Activated CD8-positive, alpha-beta memory T cell treated with anti-CD3 and anti-CD28 coated beads, Interleukin-2, amount 50 U/mL, for 1 hour (primary cell): ENCODE measurements at regions not wholly inside any gene's neighbourhood (a gene's known extent, or its start where the extent isn't known, plus 50 kb on each side); places are given as distances from the start of the nearest gene placed in this dataset.

ENCODE experiments used
- DNase-seq: peaks from one replicate; pipeline ENCODE4 v3.0.0-alpha.2; 2020; ENCODE audit errors: extremely low read depth

- no peak for DNase-seq
These were observed 1020.4 kb downstream of the CBLN2 start for GRCh38 chr18:71523483-71524435.

DNA sequence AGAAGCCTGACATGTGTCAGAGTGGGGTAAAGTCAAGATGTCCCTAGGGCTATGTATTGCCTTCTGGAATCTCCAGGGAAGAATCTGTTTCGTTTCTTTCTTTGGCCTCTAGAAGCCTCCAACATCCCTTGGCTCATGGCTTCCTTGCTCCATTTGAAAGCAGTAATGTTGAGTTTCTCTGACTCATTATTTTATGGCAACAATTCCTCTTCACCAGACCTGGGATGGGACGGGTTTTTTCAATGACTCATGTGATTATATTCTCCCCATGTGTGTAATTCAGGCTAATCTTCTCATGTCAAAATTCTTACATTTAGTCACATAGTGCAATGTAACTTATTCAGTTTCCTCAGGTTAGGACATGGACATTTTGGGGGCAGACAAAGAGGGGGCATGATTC, 1038.6 kb downstream of the CBLN2 start:
- DNase-seq: no peak

DNA sequence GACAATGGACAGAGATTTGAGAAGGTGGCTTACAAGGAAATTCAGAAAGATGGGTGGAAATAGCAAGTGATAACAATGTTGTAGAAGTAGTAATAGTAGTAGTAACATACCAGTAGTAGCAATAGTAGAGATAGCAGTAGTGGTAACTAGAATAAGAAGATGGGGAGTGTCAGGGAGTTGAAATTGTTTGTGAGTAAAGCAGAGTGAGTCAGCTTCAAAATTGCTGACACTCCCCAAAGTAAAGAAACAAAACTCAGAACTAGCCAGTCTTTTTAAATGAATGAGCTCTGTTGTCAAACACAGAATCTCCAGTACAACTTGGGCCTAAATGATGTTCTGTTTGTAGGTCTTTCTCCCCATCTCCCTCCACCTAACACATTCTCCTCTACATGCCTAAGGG, 1040.9 kb downstream of the CBLN2 start:
- no peak for DNase-seq

GRCh38 chr18:71485611-71486010, 1058.5 kb downstream of the CBLN2 start:
- DNase-seq: no peak

- DNase-seq: no peak
These were observed 1072.0 kb downstream of the CBLN2 start for GRCh38 chr18:71471963-71472725.

GRCh38 chr18:71456206-71456605, 1087.9 kb downstream of the CBLN2 start:
- DNase-seq: no peak

DNA sequence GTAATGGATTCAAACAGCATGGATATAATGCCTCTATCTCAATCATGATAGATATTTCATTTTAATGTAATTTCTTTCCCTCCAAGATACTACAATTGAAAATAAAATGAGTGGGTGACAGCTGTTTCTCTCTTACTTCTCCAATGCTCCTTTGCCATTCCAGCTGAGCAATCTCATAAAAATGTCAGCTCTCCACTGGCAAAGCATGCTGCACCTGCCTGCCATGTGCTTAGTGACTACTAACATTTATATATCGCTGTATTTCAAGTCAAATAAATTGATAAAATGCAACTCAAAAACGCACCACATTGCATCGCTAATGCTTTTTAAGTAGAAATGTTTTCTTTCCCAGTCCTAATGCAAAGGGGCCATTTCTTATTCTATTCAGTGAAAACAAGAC, 1093.9 kb downstream of the CBLN2 start:
- no peak for DNase-seq

DNA sequence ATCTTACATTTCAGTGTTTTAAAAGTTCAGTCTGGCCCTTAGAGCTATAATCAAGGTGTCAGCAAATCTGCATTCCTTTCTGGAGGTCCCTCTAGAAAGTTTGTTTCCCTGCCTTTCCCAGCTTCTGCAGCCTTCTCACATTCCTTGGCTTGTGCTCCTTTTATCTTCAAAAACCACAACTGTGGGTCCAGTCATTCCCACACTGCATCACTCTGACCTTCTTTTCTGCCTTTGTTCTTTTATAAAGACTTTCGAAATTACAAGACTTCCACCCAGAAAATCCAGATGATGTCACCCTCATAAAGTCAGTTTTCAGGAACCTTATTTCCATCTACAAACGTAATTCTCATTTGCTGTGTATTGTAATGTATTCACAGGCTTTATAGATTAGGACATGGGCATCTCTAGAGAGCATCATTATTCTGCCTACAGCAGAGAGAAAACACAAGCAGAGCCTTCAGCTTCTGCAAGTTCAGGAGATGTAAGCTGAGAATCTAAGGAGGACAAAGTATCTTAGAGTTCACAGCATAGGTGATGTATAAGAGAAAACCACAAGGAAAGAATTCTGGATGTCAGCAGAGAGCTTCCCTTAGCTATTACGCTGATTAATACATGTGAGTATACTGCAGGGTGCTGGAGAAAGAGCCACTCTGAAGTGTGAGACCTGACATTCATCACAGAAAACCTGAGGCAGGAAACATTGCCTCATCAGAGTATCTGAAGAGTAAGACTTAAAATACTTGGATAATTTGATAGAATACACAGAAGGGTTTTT, 1100.2 kb downstream of the CBLN2 start:
- DNase-seq: no peak

GRCh38 chr18:71442731-71443141, 1101.4 kb downstream of the CBLN2 start:
- DNase-seq: no peak

DNA sequence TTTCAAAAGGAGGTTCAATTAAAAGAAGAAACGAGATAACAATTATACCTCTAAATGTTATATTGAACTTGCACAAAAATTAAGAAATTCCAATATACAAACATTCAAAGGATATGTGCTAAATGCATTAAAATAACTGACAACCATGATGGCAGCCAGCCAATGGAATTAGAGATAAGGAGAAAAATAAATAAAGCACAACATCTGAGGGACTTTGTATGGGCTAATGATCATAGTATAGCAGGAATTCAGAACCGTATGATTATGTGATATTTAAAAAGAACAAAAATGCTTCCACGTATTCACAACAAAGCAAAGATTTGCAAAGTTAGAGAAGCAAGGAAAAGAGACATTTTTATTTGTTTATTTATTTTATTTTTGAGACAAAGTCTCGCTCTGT, 1103.0 kb downstream of the CBLN2 start:
- no peak for DNase-seq

DNA sequence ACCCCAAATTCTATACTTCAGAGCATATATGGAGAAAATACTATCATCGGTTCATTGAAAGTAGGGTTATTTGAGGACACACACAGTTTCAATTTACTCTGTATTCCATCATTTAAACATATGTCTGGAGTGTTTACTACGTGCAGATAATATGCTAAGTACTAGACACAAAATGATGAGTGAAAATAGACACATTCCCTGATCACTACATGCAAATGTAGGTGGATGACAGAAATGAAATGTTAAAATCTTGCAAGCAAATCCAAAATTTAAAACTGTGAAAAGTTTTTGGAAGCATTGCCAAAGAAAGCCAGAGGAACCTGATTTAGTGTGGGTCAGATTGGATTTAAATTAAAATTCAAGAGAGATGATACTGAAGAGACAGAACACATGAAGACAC, 1106.6 kb downstream of the CBLN2 start:
- DNase-seq: no peak

DNA sequence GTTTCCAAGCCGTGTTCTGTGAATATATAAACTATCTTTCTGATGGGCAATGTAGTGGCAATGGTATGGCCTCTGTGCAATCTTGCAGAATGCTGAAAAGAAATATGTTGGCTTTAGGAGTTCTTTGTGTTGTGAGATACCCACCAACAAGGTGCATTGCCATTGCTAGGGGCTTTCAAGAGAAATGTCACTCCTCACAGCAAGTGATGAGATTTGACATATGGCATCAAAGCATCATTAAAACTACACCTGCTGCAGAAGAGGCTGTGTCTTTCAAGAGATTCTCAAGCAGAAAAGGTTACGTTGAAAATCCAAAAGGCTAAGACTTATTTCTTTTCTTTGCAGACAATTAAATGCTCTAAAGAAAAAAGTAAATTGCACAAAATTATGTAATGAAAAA, 1110.8 kb downstream of the CBLN2 start:
- no peak for DNase-seq

- DNase-seq: no peak
These were observed 1112.5 kb downstream of the CBLN2 start for GRCh38 chr18:71431689-71432088.

- DNase-seq: no peak
These were observed 1113.0 kb downstream of the CBLN2 start for GRCh38 chr18:71431171-71431570.

DNA sequence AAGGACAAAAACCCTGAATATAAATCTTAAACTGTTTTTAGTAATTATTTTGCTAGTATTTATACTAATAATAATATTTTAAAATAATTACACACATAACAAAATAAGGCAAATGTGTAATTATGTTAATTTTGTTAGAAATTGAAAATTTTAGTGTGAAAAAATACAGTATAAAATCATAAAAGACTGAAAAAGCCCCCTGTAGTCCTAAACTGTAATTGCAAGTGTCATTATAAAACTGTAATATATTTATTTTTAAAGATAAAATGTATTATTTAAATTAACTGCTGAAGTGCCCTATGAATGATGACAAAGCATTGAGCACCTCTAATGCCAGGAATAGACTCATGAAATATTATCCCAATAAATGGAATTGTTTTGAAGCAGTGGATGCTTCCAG, 1117.7 kb downstream of the CBLN2 start:
- no peak for DNase-seq

DNA sequence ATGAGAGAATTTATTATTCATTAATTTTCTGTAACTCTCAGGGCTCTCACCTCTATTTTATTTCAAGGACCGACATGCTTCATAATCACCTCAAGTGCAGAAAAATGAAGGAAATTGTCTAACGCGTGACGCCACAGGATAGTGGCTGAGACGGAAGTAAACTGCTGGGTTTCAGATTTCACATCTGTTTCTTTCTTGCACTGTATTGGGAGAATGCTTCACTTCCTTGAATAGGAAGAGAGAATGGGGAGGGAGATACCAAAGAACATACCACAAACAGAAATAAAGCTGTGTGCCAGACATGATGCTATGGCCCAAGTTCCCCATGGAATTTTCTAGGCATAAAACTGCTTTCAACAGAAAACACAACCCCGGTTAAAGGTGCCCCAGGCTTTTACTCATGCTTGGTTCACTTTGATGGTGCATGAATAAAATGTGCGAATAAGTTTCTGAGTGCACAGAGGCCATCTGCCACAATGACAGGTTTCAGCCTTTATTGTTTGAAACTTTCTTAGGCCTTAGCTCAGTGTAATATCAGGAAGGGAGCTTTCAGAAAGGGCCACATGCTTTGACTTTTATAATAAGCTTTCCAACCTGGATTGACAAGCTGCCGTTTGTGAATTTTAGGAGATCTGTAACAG, 1116.4 kb downstream of the SOCS6 start:
- DNase-seq: no peak

GRCh38 chr18:71403501-71403900, 1114.7 kb downstream of the SOCS6 start:
- no peak for DNase-seq

GRCh38 chr18:71398531-71398930, 1109.7 kb downstream of the SOCS6 start:
- DNase-seq: no peak

DNA sequence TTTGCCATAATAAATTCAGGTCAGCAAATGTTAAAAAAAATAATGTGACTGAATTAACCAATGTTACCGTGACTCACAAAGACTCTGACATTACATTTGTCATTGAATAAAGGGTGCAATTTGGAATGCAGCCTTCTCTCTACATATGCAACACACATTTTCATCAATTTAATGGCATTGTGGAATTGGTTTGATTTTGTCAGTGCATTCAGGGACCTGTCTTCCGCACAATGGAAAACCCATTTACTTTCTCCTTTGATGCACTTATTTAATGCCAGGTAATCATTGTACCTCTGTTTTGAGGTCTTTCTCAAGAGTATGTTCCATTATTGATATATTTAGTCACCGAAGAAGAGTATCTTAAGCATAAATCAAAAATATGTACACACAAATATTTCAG, 1099.3 kb downstream of the SOCS6 start:
- DNase-seq: no peak

- no peak for DNase-seq
These were observed 1085.6 kb downstream of the SOCS6 start for GRCh38 chr18:71374294-71375000.
